ENCODE measurements at regions not wholly inside any gene's neighbourhood (a gene's known extent, or its start where the extent isn't known, plus 50 kb on each side); places are given as distances from the start of the nearest gene placed in this dataset.

DNA sequence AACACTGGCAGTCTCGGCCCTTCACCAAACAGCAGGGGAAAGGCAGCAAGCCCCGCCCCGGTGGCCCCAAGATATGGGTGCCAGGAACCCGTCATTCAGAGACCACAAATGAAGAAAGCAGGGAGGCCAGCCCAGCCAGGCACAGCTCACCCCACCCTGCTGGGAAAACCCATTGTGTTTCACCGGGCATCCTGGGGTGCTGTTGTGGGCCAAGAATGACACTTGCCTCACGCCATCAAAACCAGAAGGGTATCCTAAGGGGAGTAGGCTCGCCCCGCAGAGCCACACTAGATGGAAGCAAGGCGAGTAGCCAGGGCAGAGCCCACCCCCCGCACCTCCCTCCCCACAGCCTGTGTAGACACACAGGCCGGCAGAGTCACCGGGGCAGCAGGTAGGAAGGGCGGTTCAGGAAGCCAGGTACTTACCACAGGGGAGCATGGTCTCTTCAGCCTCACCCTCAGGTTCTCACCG is 72.5 kb upstream of the KCNMA1 start:
- TF ChIP-seq, protein P1, sequence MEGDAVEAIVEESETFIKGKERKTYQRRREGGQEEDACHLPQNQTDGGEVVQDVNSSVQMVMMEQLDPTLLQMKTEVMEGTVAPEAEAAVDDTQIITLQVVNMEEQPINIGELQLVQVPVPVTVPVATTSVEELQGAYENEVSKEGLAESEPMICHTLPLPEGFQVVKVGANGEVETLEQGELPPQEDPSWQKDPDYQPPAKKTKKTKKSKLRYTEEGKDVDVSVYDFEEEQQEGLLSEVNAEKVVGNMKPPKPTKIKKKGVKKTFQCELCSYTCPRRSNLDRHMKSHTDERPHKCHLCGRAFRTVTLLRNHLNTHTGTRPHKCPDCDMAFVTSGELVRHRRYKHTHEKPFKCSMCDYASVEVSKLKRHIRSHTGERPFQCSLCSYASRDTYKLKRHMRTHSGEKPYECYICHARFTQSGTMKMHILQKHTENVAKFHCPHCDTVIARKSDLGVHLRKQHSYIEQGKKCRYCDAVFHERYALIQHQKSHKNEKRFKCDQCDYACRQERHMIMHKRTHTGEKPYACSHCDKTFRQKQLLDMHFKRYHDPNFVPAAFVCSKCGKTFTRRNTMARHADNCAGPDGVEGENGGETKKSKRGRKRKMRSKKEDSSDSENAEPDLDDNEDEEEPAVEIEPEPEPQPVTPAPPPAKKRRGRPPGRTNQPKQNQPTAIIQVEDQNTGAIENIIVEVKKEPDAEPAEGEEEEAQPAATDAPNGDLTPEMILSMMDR (conservative IDR thresholded peaks at IDR 0.05; ENCODE audit: low read depth, low read length), result no peak
- H3K4me3 ChIP-seq (ENCODE audit: low read depth, low read length), result no peak overlapping the region
- DNase-seq (ENCODE audit: low read depth), result no peak

DNA sequence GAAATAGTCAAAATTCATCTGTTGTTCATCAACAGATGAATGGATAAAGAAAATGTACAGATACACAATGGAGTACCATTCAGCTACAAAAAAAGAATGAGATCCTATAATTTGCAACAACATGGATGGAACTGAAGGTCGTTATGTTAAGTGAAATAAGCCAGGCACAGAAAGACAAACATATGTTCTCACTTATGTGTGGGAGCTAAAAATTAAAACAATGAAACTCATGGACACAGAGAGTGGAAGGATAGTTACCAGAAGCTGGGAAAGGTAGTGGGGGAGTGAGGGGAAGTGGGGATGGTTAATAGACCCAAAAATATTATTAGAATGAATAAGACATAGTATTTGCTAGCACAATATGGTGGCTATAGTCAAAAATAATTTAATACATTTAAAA is 70.0 kb upstream of the KCNMA1 start:
- TF ChIP-seq, protein P1 (conservative IDR thresholded peaks at IDR 0.05; ENCODE audit: low read depth, low read length), result no peak
- DNase-seq (ENCODE audit: low read depth), result no peak

DNA sequence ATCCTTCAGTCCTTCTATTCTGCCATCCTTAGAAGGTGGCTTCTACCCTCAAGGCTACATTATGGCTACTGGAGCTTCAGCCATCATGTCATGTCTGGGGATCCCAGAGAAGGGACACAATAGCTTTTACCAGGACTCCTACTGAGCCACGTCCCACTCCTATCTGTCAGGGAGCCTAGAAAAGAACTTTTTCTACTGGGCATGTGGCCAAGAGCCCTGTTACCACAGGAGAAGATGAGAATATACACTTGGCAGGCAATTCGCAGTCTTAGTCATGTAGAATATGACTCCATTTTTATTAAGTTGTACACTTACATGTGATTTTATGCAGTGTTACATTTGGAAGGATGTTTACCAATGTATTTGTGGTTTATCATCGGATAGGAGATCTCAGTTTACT is 64.6 kb upstream of the KCNMA1 start:
- TF ChIP-seq, protein P1 (conservative IDR thresholded peaks at IDR 0.05; ENCODE audit: low read depth, low read length), result no peak
- peak; percentile 93 for DNase-seq (ENCODE audit: low read depth)
- H3K4me3 ChIP-seq (ENCODE audit: low read depth, low read length), result no peak overlapping the region

More for the DNA sequence above, 70.0 kb upstream of the KCNMA1 start:
- no peak overlapping the region for H3K4me3 ChIP-seq (ENCODE audit: low read depth, low read length)

DNA sequence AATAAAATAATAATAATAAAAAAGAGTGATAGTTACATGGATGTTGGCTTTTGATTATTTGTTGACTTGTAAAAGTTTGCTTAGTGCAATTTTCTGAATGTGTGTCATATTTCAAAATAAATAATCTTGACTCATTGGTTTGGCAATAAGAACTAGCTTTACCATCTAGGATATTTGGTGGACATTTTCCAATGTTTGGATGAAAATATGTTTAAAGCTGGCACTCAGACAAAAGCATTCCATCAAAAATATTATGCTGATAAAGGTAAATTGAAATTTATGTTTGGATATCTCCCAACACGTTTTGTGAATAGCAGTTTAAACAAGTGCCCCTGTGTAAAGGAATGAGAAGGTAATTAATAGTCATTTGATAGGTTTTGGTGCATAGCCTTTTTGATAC is 62.5 kb upstream of the KCNMA1 start:
- TF ChIP-seq, protein P1 (conservative IDR thresholded peaks at IDR 0.05; ENCODE audit: low read depth, low read length), result no peak
- no peak for DNase-seq (ENCODE audit: low read depth)
- H3K4me3 ChIP-seq (ENCODE audit: low read depth, low read length), result no peak overlapping the region

DNA sequence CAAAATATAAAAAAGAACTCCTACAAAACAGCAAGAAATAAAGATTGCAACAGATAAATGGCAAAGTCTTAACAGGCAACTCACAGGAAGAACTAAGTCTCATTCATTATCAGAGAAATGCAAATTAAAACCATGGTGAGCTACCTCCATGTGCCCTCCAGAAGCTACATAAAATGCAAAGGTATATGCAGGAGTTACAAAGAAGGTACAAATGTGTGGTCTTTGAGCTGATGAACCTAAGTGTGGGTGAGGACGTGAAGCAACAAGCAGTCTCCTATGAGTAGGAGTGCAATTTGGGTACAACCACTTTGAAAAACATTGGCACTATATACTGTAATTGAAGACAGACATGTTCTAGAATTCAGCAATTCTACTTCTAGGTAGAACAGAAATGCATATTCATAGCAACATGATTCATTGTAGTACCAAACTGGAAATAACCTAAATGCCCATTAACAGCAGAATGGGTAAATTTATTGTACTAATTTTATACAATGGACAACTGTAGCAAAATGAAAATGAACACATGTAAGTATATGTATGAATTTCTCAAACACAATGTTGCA is 61.6 kb upstream of the KCNMA1 start:
- TF ChIP-seq, protein P1 (conservative IDR thresholded peaks at IDR 0.05; ENCODE audit: low read depth, low read length), result no peak

DNA sequence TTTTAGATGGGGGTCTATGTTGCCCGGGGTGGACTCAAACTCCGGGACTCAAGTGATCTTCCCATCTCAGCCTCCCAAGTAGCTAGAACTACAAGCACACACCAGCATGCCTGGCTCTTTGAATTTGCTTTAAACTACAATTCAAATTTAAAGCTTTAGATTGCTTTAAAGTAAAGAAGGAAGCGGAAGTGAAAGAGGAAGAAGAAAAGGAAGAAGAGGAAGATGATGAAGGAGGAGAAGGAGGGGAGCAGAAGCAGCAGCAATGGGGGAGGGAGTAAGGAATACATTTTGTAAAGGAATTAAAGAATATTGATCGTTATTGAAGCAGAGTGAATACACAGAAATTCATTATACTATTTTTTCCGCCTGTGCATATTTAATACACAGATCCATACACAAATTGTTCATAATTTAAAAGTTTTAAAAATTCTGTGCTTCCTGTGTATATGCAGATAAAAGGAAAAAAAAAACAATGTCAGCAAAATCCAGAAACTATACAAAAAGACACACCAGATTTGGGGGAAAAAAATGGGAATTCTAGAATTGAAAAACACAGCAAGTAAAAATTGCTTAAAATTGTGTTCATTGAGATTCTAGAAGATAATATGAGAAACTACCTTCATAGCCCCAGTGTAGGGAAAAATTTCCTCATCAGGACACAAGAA is 60.8 kb upstream of the KCNMA1 start:
- H3K4me3 ChIP-seq (ENCODE audit: low read depth, low read length), result no peak overlapping the region
- TF ChIP-seq, protein P1 (conservative IDR thresholded peaks at IDR 0.05; ENCODE audit: low read depth, low read length), result no peak
- no peak for DNase-seq (ENCODE audit: low read depth)

More for the DNA sequence above, 61.6 kb upstream of the KCNMA1 start:
- DNase-seq (ENCODE audit: low read depth), result no peak
- no peak overlapping the region for H3K4me3 ChIP-seq (ENCODE audit: low read depth, low read length)

DNA sequence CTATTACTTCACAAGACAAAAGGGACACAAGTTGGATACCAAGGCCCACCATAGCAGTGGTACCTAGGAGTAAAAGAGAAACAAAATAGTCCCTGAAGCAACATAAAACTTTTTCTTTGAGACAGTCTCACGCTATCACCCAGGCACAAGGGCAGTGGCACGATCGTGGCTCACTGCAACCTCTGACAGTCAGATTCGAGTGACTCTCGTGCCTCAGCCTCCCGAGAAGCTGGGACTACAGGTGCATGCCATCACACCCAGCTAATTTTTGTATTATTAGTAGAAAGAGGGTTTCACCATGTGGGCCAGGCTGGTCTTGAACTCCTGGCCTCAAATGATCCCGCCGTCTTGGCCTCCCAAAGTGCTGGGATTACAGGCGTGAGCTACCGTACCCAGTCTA is 59.0 kb upstream of the KCNMA1 start:
- TF ChIP-seq, protein P1 (conservative IDR thresholded peaks at IDR 0.05; ENCODE audit: low read depth, low read length), result no peak
- DNase-seq (ENCODE audit: low read depth), result no peak
- H3K4me3 ChIP-seq (ENCODE audit: low read depth, low read length), result no peak overlapping the region
